ENCODE measurements at regions not wholly inside any gene's neighbourhood (a gene's known extent, or its start where the extent isn't known, plus 50 kb on each side); places are given as distances from the start of the nearest gene placed in this dataset.

DNA sequence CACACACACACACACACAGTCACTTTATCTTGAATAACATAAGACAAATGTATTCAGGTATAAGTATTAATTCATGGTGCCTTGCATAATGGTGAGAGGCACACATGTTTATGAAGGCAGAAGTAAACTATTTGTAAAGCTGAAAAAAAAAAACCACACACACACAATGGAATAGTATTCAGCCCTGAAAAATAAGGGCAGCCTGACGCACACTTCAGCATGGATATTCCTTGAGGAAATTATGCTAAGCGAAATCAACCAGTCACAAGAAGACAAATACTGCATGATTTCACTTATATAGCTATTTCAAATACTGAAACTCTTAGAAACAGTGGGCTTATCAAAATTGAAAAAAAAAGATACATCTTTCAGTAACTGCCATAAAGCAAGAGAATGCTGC lies 200.2 kb upstream of the RBFOX1 start:
- TF ChIP-seq, protein P1, sequence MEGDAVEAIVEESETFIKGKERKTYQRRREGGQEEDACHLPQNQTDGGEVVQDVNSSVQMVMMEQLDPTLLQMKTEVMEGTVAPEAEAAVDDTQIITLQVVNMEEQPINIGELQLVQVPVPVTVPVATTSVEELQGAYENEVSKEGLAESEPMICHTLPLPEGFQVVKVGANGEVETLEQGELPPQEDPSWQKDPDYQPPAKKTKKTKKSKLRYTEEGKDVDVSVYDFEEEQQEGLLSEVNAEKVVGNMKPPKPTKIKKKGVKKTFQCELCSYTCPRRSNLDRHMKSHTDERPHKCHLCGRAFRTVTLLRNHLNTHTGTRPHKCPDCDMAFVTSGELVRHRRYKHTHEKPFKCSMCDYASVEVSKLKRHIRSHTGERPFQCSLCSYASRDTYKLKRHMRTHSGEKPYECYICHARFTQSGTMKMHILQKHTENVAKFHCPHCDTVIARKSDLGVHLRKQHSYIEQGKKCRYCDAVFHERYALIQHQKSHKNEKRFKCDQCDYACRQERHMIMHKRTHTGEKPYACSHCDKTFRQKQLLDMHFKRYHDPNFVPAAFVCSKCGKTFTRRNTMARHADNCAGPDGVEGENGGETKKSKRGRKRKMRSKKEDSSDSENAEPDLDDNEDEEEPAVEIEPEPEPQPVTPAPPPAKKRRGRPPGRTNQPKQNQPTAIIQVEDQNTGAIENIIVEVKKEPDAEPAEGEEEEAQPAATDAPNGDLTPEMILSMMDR (IDR thresholded peaks at IDR 0.05): no peak
- no peak for TF ChIP-seq POLR2A (IDR thresholded peaks at IDR 0.05)
